Left ventricle myocardium inferior (tissue), 1 donor: ENCODE measurements at regions not wholly inside any gene's neighbourhood (a gene's known extent, or its start where the extent isn't known, plus 50 kb on each side); places are given as distances from the start of the nearest gene placed in this dataset.
A peak's percentile ranks its signal among the peaks of the same experiment; 100 is the strongest.

ENCODE experiments used
- DNase-seq: peaks from one replicate; pipeline ENCODE4 v3.0.0-alpha.2; 2020
- H3K27ac ChIP-seq: fragments of 200-600 bp; replicated peaks from 2 replicates; pipeline ENCODE4 v1.8.0; 2021
- H3K27me3 ChIP-seq: fragments of 200-600 bp; 2 replicates; pipeline ENCODE4 v1.8.0; 2021; ENCODE audit warnings: low read depth
- H3K36me3 ChIP-seq: fragments of 200-600 bp; 2 replicates; pipeline ENCODE4 v1.8.0; 2021
- H3K4me1 ChIP-seq: fragments of 200-600 bp; 2 replicates; pipeline ENCODE4 v1.8.0; 2021
- H3K4me3 ChIP-seq: fragments of 200-600 bp; 2 replicates; pipeline ENCODE4 v1.8.0; 2021; ENCODE audit warnings: mild to moderate bottlenecking, moderate library complexity
- H3K9me3 ChIP-seq: fragments of 200-600 bp; replicated peaks from 2 replicates; pipeline ENCODE4 v1.8.0; 2021
- intact Hi-C: fragments of 100-400 bp; cut with micrococcal nuclease; formaldehyde crosslinking; loops from one replicate; pipeline ENCODE4 v1.11.0; 2022
- TF ChIP-seq, protein P1 (sequence below): fragments of 200-600 bp; IDR thresholded peaks from 2 replicates; pipeline ENCODE4 v1.8.0; 2021; ENCODE audit warnings: antibody characterized with exemption, mild to moderate bottlenecking, borderline replicate concordance
- donor health status: DM: no; HTN: yes; CAD: no; lungs with severe emphysema.

GRCh38 chr1:184270556-184270955, 116.3 kb upstream of the C1orf21 start:
- no peaks in the 10 kb centered on the region for H3K36me3 ChIP-seq
- peaks cover 7% of the 10 kb centered on the region for H3K9me3 ChIP-seq
- no peak overlapping the region for H3K4me3 ChIP-seq
- H3K27ac ChIP-seq = no peak overlapping the region
- intact Hi-C loops = no loop called here
- no peaks in the 10 kb centered on the region for H3K27me3 ChIP-seq
- TF ChIP-seq, protein P1, sequence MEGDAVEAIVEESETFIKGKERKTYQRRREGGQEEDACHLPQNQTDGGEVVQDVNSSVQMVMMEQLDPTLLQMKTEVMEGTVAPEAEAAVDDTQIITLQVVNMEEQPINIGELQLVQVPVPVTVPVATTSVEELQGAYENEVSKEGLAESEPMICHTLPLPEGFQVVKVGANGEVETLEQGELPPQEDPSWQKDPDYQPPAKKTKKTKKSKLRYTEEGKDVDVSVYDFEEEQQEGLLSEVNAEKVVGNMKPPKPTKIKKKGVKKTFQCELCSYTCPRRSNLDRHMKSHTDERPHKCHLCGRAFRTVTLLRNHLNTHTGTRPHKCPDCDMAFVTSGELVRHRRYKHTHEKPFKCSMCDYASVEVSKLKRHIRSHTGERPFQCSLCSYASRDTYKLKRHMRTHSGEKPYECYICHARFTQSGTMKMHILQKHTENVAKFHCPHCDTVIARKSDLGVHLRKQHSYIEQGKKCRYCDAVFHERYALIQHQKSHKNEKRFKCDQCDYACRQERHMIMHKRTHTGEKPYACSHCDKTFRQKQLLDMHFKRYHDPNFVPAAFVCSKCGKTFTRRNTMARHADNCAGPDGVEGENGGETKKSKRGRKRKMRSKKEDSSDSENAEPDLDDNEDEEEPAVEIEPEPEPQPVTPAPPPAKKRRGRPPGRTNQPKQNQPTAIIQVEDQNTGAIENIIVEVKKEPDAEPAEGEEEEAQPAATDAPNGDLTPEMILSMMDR = no peak
- no peaks in the 10 kb centered on the region for H3K4me1 ChIP-seq
- DNase-seq = no peak

DNA sequence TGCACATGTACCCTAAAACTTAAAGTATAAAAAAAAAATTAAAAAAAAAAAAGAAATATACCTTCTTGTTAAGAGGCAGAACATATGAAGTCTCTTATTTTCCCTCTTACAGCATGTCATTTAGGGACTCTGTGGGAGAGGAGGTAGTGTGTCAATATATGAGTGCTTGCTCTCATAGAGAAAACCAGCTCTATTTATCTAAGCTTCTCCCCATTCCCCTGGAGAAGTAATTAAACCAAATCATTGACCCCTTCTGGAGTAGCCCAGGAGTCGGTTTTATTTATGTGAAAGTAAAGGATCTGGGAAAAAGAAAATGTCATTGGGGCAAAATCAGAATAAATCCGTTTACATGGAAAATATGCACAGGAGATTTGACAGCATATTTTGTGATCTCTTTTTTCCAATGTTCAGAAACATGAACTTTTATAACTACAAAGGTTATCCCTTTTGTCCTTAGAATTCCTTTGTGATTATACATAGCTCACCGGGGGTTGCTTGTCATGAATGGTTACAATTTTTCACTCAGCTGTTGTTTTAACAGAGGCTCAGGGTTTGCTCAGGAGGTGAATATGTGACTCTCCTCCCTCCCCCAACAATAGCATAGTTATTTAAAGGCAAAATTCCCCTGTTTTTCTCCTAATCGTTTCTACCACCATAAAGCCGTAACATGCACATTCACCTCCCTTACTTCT, 114.5 kb upstream of the C1orf21 start:
- no peaks in the 10 kb centered on the region for H3K27me3 ChIP-seq
- H3K36me3 ChIP-seq = no peaks in the 10 kb centered on the region
- no peak overlapping the region for H3K4me3 ChIP-seq
- H3K9me3 ChIP-seq = peaks cover 7% of the 10 kb centered on the region
- H3K4me1 ChIP-seq = no peaks in the 10 kb centered on the region
- TF ChIP-seq, protein P1 = no peak
- intact Hi-C loops = no loop called here
- DNase-seq = no peak
- H3K27ac ChIP-seq = no peak overlapping the region

DNA sequence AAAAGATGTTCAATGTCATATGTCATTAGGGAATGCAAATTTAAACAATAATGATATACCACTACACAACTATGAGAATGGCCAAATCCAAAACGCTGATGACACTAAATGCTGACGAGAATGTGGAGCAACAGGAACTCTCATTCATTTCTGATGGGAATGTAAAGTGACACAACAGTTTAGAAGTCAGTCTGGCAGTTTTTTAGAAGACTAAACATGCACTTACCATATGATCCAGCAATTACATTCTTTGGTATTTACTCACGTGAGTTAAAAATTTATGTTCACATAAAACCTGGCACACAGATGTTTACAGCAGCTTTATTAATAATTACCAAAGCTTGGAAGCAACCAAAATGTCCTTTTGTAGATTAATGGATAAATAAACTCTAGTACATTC, 110.4 kb upstream of the C1orf21 start:
- H3K9me3 ChIP-seq = peaks cover 7% of the 10 kb centered on the region

GRCh38 chr1:184279911-184280458, 106.8 kb upstream of the C1orf21 start:
- no peak overlapping the region for H3K27ac ChIP-seq
- peaks cover 16% of the 10 kb centered on the region for H3K4me1 ChIP-seq
- no peaks in the 10 kb centered on the region for H3K9me3 ChIP-seq
- TF ChIP-seq, protein P1 = no peak
- H3K36me3 ChIP-seq = no peaks in the 10 kb centered on the region
- H3K27me3 ChIP-seq = no peaks in the 10 kb centered on the region
- no peak for DNase-seq
- H3K4me3 ChIP-seq = no peak overlapping the region
- intact Hi-C loops = no loop called here

More for the DNA sequence above, 110.4 kb upstream of the C1orf21 start:
- H3K27me3 ChIP-seq = no peaks in the 10 kb centered on the region
- intact Hi-C loops = no loop called here
- H3K27ac ChIP-seq = no peak overlapping the region
- no peaks in the 10 kb centered on the region for H3K4me1 ChIP-seq
- no peak for DNase-seq
- TF ChIP-seq, protein P1 = no peak
- H3K36me3 ChIP-seq = no peaks in the 10 kb centered on the region
- H3K4me3 ChIP-seq = no peak overlapping the region

DNA sequence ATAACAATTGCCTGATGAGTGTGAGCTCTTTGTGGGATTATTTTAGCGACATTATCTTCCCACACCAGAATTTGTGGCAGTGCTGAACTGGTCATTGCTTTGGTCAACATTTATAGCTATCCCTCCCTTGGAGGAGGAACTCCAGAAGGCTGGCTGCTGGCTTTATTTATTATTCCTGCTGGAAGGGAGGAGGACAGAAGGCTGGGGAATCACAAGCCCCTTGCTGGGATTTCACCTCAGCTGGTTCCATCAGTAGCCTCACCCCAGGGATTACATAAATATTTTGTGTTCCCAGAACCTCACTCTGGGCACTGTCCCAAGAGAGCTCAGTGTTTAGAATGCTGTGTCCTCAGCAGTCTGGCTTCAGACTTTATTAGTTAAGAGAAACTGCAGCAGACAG, 102.8 kb upstream of the C1orf21 start:
- Histone ChIP-seq H3K4me1 (peaks cover 33% of the 10 kb centered on the region), H3K9me3 (no peaks in the 10 kb centered on the region), H3K27ac (peak overlapping the region; percentile 75), H3K36me3 (no peaks in the 10 kb centered on the region), H3K27me3 (no peaks in the 10 kb centered on the region), H3K4me3 (no peak overlapping the region)
- peak; percentile 23 for DNase-seq
- intact Hi-C loops = no loop called here
- TF ChIP-seq, protein P1 = no peak
